K562 (cell line): ENCODE measurements at regions not wholly inside any gene's neighbourhood (a gene's known extent, or its start where the extent isn't known, plus 50 kb on each side); places are given as distances from the start of the nearest gene placed in this dataset.

ENCODE experiments used
- CBX5 ChIP-seq: IDR thresholded peaks from 2 replicates; pipeline ENCODE4 v1.6.1; 2014; ENCODE audit warnings: low read depth, borderline replicate concordance
- CTCF ChIP-seq, 3 experiments: IDR thresholded peaks in 2 of 3; conservative IDR thresholded peaks in 1 of 3; 2 replicates each; pipeline ENCODE4 v1.5.1; 2011 to 2012; ENCODE audit warnings: low read length in 3 of 3, mild to moderate bottlenecking in 3 of 3, control low read depth in 2 of 3, improper control_type of control experiment in 1 of 3, inconsistent platforms in 1 of 3, low read depth in 1 of 3, mixed read lengths in 1 of 3, moderate library complexity in 1 of 3; ENCODE audit not compliant: insufficient read depth in 2 of 3
- EZH2 ChIP-seq: IDR thresholded peaks from 2 replicates; pipeline ENCODE4 v1.6.1; 2012; ENCODE audit warnings: low read depth, mild to moderate bottlenecking, inconsistent platforms, low read length, borderline replicate concordance
- USF1 ChIP-seq: sonication (generic); formaldehyde crosslinking; IDR thresholded peaks from 2 replicates; pipeline ENCODE4 v1.9.0; 2022; ENCODE audit warnings: mild to moderate bottlenecking, missing genetic modification reagents
- YY1 ChIP-seq, 3 experiments: IDR thresholded peaks; 2 replicates each; pipeline ENCODE4 v1.6.1; 2011; ENCODE audit warnings: low read length in 2 of 3, mild to moderate bottlenecking in 2 of 3, moderate library complexity in 2 of 3, borderline replicate concordance in 1 of 3, control low read depth in 1 of 3, low read depth in 1 of 3; ENCODE audit not compliant: insufficient read depth in 3 of 3, insufficient replicate concordance in 2 of 3, control insufficient read depth in 1 of 3, insufficient read length in 1 of 3; ENCODE audit errors: extremely low read depth in 1 of 3
- ZNF707 ChIP-seq: fragments of 250-450 bp; sonication (Bioruptor Pico); conservative IDR thresholded peaks from 2 replicates; pipeline ENCODE4 v1.8.0; 2022; ENCODE audit warnings: inconsistent platforms, mild to moderate bottlenecking, moderate library complexity

GRCh38 chr2:177044671-177045070, 167.9 kb upstream of the HNRNPA3 start:
- no peak for TF ChIP-seq USF1 (CRISPR knock-in tag)
- TF ChIP-seq CBX5: no peak
- TF ChIP-seq EZH2: no peak
- TF ChIP-seq CTCF (IDR thresholded peaks at IDR 0.05 in 2 of 3, conservative IDR thresholded peaks at IDR 0.05 in 1 of 3; ENCODE audit: insufficient read depth in 2 of 3, low read depth in 1 of 3, low read length in 3 of 3): no peak
- TF ChIP-seq ZNF707 (CRISPR knock-in tag): no peak
- no peak for TF ChIP-seq YY1 (IDR thresholded peaks at IDR 0.05; ENCODE audit: borderline replicate concordance in 1 of 3, control insufficient read depth in 1 of 3, extremely low read depth in 1 of 3, insufficient read depth in 3 of 3, insufficient read length in 1 of 3, insufficient replicate concordance in 2 of 3, low read depth in 1 of 3, low read length in 2 of 3)
